HFFc6 (cell line): ENCODE measurements at regions not wholly inside any gene's neighbourhood (a gene's known extent, or its start where the extent isn't known, plus 50 kb on each side); places are given as distances from the start of the nearest gene placed in this dataset.

Experiments
- DNase-seq: peaks from one replicate; pipeline ENCODE4 v3.0.0-alpha.2; 2018
- H3K27ac Mint-ChIP-seq: 2 replicates; pipeline ENCODE4 v1.8.0; 2020; ENCODE audit warnings: mild to moderate bottlenecking, mixed read lengths
- H3K27me3 Mint-ChIP-seq: 2 replicates; pipeline ENCODE4 v1.8.0; 2021; ENCODE audit warnings: mild to moderate bottlenecking, moderate library complexity, mixed read lengths; ENCODE audit not compliant: insufficient read depth
- H3K36me3 Mint-ChIP-seq: 2 replicates; pipeline ENCODE4 v1.8.0; 2021; ENCODE audit warnings: low read depth, mixed read lengths
- H3K4me1 Mint-ChIP-seq: 2 replicates; pipeline ENCODE4 v1.8.0; 2020; ENCODE audit warnings: low read depth, mixed read lengths
- H3K4me3 Mint-ChIP-seq: 2 replicates; pipeline ENCODE4 v1.8.0; 2020; ENCODE audit warnings: mild to moderate bottlenecking, moderate library complexity, mixed read lengths
- H3K9me3 Mint-ChIP-seq: 2 replicates; pipeline ENCODE4 v1.8.0; 2020; ENCODE audit warnings: mild to moderate bottlenecking, mixed read lengths
- TF ChIP-seq, protein P1 (sequence below): fragments of 200-600 bp; sonication (generic); IDR thresholded peaks from 2 replicates; pipeline ENCODE4 v1.5.0; 2021; ENCODE audit warnings: antibody characterized with exemption, mild to moderate bottlenecking

DNA sequence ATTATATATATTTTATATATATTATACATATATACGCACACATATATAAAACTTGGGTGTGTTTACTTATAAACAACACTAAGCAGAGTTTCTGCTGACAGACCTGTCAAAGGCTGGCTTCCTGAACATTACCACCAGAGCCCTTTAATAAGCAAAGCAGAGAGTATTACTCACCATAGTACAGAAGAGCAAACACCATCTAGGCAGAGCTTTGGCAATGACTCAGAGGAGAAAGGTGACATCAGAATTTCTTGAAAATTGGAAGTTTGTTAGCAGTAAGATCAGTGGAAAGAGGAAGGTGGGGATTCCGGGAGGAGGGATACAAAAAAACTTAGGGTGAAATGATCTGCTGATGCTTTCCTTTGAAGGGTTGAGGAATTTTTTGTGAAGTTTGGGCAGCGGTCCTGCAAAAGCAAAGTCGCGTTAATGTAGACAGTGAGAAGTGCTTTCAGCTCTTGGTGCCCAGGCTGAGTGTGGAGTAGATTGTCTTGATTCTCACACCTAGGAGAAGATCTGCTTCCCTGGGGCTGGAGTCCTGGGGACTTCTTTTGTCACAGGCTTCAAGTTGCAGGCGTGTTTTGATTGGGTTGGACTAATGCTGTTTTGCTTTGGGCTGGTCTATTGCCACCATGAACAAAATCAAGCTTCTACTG is 109.6 kb upstream of the BACH2 start:
- no peaks in the 10 kb centered on the region for H3K9me3 Mint-ChIP-seq

DNA sequence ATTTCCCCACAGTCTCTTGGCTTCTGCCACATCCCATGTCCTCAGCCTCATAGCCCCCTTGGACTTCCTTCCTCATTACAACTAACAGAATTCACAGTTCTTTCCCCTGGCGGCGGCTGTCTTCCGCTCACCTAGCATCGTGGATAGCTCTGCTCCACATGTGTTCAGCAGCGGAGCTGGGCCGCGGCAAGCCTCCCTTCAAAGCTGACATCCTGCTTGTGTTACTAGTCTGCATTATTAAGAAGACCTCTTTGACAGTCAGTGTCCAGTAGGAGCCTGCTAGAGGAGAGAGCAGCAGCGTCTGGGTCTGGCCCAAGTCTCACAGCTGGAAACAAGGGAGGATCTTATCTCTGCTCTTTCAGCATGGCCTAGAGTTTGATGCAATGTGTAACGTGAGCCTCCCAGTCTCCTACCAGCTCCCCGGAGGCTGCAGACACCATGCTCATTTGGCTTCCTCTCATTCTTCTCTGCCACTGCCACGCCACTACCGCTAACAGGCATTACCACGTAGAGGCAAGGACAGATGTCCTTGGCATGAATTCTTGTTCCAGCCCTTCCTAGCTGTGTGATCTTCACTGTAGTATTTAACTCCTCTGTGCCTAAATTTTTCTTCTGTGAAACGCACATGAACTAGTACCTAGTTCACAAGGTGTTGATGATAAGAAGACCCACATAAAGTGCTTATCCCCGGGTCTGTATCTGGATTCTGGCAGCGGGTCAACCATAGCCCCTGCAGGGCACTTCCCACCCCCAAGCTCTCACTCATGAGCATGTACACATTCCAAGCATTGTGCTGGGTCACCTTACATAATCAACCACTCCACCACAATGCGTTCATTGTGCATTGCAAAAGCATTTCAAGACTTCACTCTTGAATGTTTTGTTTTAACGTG is 107.1 kb upstream of the BACH2 start:
- H3K27ac Mint-ChIP-seq, result no peak overlapping the region
- no peaks in the 10 kb centered on the region for H3K9me3 Mint-ChIP-seq
- H3K36me3 Mint-ChIP-seq, result no peaks in the 10 kb centered on the region
- peaks cover 18% of the 10 kb centered on the region; the same call in 1 of the 2 replicates for H3K27me3 Mint-ChIP-seq
- DNase-seq, result no peak
- H3K4me3 Mint-ChIP-seq, result no peak overlapping the region
- H3K4me1 Mint-ChIP-seq, result peaks cover 6% of the 10 kb centered on the region; the same call in 1 of the 2 replicates
- TF ChIP-seq, protein P1, sequence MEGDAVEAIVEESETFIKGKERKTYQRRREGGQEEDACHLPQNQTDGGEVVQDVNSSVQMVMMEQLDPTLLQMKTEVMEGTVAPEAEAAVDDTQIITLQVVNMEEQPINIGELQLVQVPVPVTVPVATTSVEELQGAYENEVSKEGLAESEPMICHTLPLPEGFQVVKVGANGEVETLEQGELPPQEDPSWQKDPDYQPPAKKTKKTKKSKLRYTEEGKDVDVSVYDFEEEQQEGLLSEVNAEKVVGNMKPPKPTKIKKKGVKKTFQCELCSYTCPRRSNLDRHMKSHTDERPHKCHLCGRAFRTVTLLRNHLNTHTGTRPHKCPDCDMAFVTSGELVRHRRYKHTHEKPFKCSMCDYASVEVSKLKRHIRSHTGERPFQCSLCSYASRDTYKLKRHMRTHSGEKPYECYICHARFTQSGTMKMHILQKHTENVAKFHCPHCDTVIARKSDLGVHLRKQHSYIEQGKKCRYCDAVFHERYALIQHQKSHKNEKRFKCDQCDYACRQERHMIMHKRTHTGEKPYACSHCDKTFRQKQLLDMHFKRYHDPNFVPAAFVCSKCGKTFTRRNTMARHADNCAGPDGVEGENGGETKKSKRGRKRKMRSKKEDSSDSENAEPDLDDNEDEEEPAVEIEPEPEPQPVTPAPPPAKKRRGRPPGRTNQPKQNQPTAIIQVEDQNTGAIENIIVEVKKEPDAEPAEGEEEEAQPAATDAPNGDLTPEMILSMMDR, result no peak

More for the DNA sequence above, 109.6 kb upstream of the BACH2 start:
- H3K4me3 Mint-ChIP-seq, result no peak overlapping the region
- TF ChIP-seq, protein P1, result no peak
- H3K27ac Mint-ChIP-seq, result no peak overlapping the region
- peak; percentile 44 for DNase-seq
- peaks cover 18% of the 10 kb centered on the region for H3K27me3 Mint-ChIP-seq
- H3K36me3 Mint-ChIP-seq, result no peaks in the 10 kb centered on the region
- H3K4me1 Mint-ChIP-seq, result peaks cover 6% of the 10 kb centered on the region; the same call in 1 of the 2 replicates

DNA sequence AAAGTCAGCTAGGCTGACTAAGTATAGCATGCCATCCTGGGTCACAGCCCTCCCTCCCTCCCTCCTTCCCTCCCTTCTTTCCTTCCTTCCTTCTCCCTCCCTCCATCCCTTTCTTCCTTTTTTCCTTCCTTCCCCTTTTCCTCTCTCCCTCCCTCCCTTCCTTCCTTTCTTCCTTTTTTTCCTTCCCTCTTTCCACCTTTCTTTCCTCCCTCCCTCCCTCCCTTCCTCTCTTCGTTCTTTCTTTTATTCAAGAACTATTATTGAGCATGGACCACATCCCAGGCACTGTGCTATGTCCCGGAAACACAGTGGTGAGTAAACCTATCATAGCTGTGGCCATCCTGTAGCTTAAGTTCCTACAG is 106.2 kb upstream of the BACH2 start:
- peaks cover 21% of the 10 kb centered on the region; the same call in 1 of the 2 replicates for H3K27me3 Mint-ChIP-seq
- H3K36me3 Mint-ChIP-seq, result no peaks in the 10 kb centered on the region
- no peak overlapping the region for H3K27ac Mint-ChIP-seq
- H3K4me1 Mint-ChIP-seq, result peaks cover 6% of the 10 kb centered on the region; the same call in 1 of the 2 replicates
- no peaks in the 10 kb centered on the region for H3K9me3 Mint-ChIP-seq
- TF ChIP-seq, protein P1, result no peak
- DNase-seq, result no peak
- H3K4me3 Mint-ChIP-seq, result no peak overlapping the region

DNA sequence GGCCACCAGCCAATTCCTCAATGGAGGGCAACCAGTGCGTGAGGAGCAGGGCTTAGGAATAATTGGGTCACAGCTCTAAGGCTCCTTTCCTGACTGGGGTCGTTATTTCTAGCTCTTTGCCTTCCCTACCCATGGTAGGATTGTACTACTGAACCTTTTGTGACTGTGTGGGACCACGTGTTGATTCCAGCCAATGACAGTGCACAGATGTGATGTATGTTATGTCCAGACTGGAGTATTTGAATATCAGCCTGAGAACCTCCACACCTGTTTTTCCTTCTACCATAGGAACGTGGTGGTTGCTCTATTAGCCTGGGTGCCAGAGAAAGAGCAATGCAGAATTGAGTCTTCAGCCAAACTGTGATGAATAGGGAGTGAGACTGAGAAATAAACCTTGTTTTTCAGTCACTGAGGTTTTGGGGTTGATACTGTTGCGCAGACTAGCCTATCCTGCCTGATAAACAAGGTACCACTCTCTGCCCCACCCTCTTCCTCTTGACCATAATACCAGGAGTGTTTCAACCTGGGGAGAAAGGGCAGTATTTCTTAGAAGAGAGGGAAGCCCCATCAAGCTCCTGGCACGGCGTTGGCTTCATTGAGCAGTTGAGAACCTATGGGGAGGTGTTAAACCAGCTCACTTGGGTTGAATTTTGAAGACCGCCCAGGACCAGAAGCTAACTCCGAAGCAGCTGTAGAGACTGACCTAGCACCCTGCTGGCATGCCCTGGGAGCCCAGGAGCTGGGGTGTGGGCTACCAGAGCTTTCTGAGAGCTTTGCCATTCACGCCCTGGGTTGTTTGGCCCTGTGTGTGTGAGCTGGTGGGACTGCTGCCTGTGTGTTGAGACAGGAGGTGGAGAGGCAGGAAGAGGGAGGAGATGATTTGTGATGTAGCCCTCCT is 105.5 kb upstream of the BACH2 start:
- Mint-ChIP-seq H3K4me3 (no peak overlapping the region), H3K4me1 (peaks cover 6% of the 10 kb centered on the region; the same call in 1 of the 2 replicates)

DNA sequence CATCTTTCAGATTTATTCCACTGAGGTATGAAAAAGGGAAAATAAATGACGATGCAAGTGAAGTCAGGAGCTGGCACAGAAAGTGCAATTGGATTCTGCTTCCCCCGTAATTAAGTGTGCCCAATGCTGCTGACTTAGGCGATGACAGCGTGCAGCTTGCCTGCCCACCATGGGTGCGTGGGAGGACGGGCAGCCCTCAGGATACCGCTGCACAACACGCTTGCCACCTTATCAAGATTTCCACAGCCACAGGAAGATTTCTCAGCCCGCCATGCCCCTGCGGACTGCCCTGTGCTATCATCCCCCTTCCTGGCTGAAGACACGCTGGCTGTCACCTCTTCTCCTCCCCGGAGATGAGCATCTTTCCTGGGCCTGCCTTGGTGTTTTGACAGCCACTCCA is 103.3 kb upstream of the BACH2 start:
- Mint-ChIP-seq H3K9me3 (no peaks in the 10 kb centered on the region), H3K4me3 (no peak overlapping the region), H3K36me3 (no peaks in the 10 kb centered on the region), H3K27me3 (peaks cover 24% of the 10 kb centered on the region), H3K4me1 (no peaks in the 10 kb centered on the region; the same call in 1 of the 2 replicates), H3K27ac (no peak overlapping the region)
- TF ChIP-seq, protein P1, result no peak
- no peak for DNase-seq

More for the DNA sequence above, 105.5 kb upstream of the BACH2 start:
- no peak for DNase-seq
- H3K9me3 Mint-ChIP-seq, result no peaks in the 10 kb centered on the region
- H3K27me3 Mint-ChIP-seq, result peaks cover 21% of the 10 kb centered on the region
- H3K27ac Mint-ChIP-seq, result no peak overlapping the region
- no peaks in the 10 kb centered on the region for H3K36me3 Mint-ChIP-seq
- TF ChIP-seq, protein P1, result no peak
